HG02642 (cell line): ENCODE measurements at regions not wholly inside any gene's neighbourhood (a gene's known extent, or its start where the extent isn't known, plus 50 kb on each side); places are given as distances from the start of the nearest gene placed in this dataset.

ENCODE experiments used
- ATAC-seq: cut with Tn5 transposase; IDR thresholded peaks from one replicate; pipeline ENCODE4 v1.9.1; 2021; ENCODE audit warnings: mild to moderate bottlenecking; ENCODE audit not compliant: unreplicated experiment, poor library complexity

- ATAC-seq, result no peak
Observed at GRCh38 chr2:3007135-3007534, 370.5 kb downstream of the EIPR1 start.

- ATAC-seq, result no peak
Observed at GRCh38 chr2:3005859-3006501, 371.6 kb downstream of the EIPR1 start.

- ATAC-seq, result no peak
Observed at GRCh38 chr2:3001615-3002560, 375.7 kb downstream of the EIPR1 start.

GRCh38 chr2:3000968-3001367, 376.6 kb downstream of the EIPR1 start:
- ATAC-seq, result no peak

GRCh38 chr2:3000125-3000524, 377.5 kb downstream of the EIPR1 start:
- ATAC-seq, result no peak

GRCh38 chr2:2998971-2999370, 378.6 kb downstream of the EIPR1 start:
- ATAC-seq, result no peak

- ATAC-seq, result no peak
Observed at GRCh38 chr2:2993172-2993692, 384.4 kb downstream of the EIPR1 start.

GRCh38 chr2:2992634-2993033, 385.0 kb downstream of the EIPR1 start:
- no peak for ATAC-seq

- ATAC-seq, result no peak
Observed at GRCh38 chr2:2985020-2985419, 392.6 kb downstream of the EIPR1 start.

GRCh38 chr2:2981000-2981399, 396.6 kb downstream of the EIPR1 start:
- no peak for ATAC-seq

GRCh38 chr2:2974982-2975381, 402.6 kb downstream of the EIPR1 start:
- ATAC-seq, result no peak

GRCh38 chr2:2960441-2961133, 417.0 kb downstream of the EIPR1 start:
- ATAC-seq, result no peak

GRCh38 chr2:2950403-2950952, 427.1 kb downstream of the EIPR1 start:
- no peak for ATAC-seq

GRCh38 chr2:2947406-2947805, 430.2 kb downstream of the EIPR1 start:
- no peak for ATAC-seq

GRCh38 chr2:2942906-2943305, 434.7 kb downstream of the EIPR1 start:
- no peak for ATAC-seq

GRCh38 chr2:2942225-2942624, 435.4 kb downstream of the EIPR1 start:
- ATAC-seq, result no peak

- no peak for ATAC-seq
Observed at GRCh38 chr2:2941205-2941604, 436.4 kb downstream of the EIPR1 start.

- ATAC-seq, result no peak
Observed at GRCh38 chr2:2940702-2941101, 436.9 kb downstream of the EIPR1 start.

GRCh38 chr2:2940061-2940460, 437.6 kb downstream of the EIPR1 start:
- ATAC-seq, result no peak

GRCh38 chr2:2939078-2939795, 438.4 kb downstream of the EIPR1 start:
- ATAC-seq, result no peak
